ENCODE measurements at regions not wholly inside any gene's neighbourhood (a gene's known extent, or its start where the extent isn't known, plus 50 kb on each side); places are given as distances from the start of the nearest gene placed in this dataset.

- no peak for DNase-seq
Measured at GRCh38 chr10:71072823-71073210, 139.6 kb upstream of the UNC5B start.

- DNase-seq = no peak
Measured at GRCh38 chr10:71073451-71074175, 138.8 kb upstream of the UNC5B start.

- no peak for DNase-seq
Measured at GRCh38 chr10:71074176-71074755, 138.1 kb upstream of the UNC5B start.

GRCh38 chr10:71075086-71075758 is 137.1 kb upstream of the UNC5B start:
- DNase-seq = peak; percentile 36

GRCh38 chr10:71075759-71076472 is 136.5 kb upstream of the UNC5B start:
- DNase-seq = no peak

- no peak for DNase-seq
Measured at GRCh38 chr10:71076473-71077142, 135.8 kb upstream of the UNC5B start.

- DNase-seq = no peak
Measured at GRCh38 chr10:71077143-71077581, 135.2 kb upstream of the UNC5B start.

- DNase-seq = no peak
Measured at GRCh38 chr10:71077796-71078453, 134.4 kb upstream of the UNC5B start.

- DNase-seq = no peak
Measured at GRCh38 chr10:71078454-71079145, 133.8 kb upstream of the UNC5B start.

- no peak for DNase-seq
Measured at GRCh38 chr10:71079761-71080380, 132.5 kb upstream of the UNC5B start.

- DNase-seq = no peak
Measured at GRCh38 chr10:71080381-71081228, 131.8 kb upstream of the UNC5B start.

GRCh38 chr10:71081229-71081560 is 131.2 kb upstream of the UNC5B start:
- DNase-seq = no peak

- DNase-seq = no peak
Measured at GRCh38 chr10:71081912-71082311, 130.5 kb upstream of the UNC5B start.

GRCh38 chr10:71082960-71083715 is 129.2 kb upstream of the UNC5B start:
- no peak for DNase-seq

- no peak for DNase-seq
Measured at GRCh38 chr10:71083716-71083975, 128.7 kb upstream of the UNC5B start.

GRCh38 chr10:71084061-71084817 is 128.1 kb upstream of the UNC5B start:
- DNase-seq = no peak

- no peak for DNase-seq
Measured at GRCh38 chr10:71084818-71085126, 127.6 kb upstream of the UNC5B start.

- no peak for DNase-seq
Measured at GRCh38 chr10:71085689-71086438, 126.5 kb upstream of the UNC5B start.

Data from DMS79 treated with DMSO at 0.1 percent for 48 hours (cell line).